Adrenal gland (tissue), 5 donors: ENCODE measurements at regions not wholly inside any gene's neighbourhood (a gene's known extent, or its start where the extent isn't known, plus 50 kb on each side); places are given as distances from the start of the nearest gene placed in this dataset.

Experiments
- CTCF ChIP-seq, 6 experiments: fragments of 450-650 bp in 4 of 6; fragments of 200-600 bp in 2 of 6; sonication (generic) in 1 of 6; IDR thresholded peaks; 1 replicate in 5 of 6; 2 replicates in 1 of 6; pipeline versions ENCODE4 v1.5.1 to v1.8.0; 2016 to 2021; ENCODE audit warnings: antibody characterized with exemption in 6 of 6, mild to moderate bottlenecking in 2 of 6, moderate library complexity in 1 of 6
- POLR2A ChIP-seq, 2 donors: fragments of 450-650 bp; IDR thresholded peaks; one replicate each; pipeline ENCODE4 v1.6.1; 2017; ENCODE audit warnings: antibody characterized with exemption in 2 of 2, mild to moderate bottlenecking in 2 of 2, moderate library complexity in 1 of 2
- donor health status: DM: no; HTN: no; CAD: no.

GRCh38 chr22:40111451-40111850, 66.3 kb upstream of the TNRC6B start:
- TF ChIP-seq CTCF (IDR thresholded peaks at IDR 0.05) (no peak), POLR2A (IDR thresholded peaks at IDR 0.05) (no peak)
